IPS-NIHi7 (cell line): ENCODE measurements at regions not wholly inside any gene's neighbourhood (a gene's known extent, or its start where the extent isn't known, plus 50 kb on each side); places are given as distances from the start of the nearest gene placed in this dataset.

ENCODE experiments used
- DNase-seq: peaks from one replicate; pipeline ENCODE4 v3.0.0; 2012; ENCODE audit warnings: mixed read lengths; ENCODE audit errors: extremely low spot score

GRCh38 chr6:42512579-42512978 is 51.2 kb upstream of the UBR2 start:
- peak; percentile 21 for DNase-seq

DNA sequence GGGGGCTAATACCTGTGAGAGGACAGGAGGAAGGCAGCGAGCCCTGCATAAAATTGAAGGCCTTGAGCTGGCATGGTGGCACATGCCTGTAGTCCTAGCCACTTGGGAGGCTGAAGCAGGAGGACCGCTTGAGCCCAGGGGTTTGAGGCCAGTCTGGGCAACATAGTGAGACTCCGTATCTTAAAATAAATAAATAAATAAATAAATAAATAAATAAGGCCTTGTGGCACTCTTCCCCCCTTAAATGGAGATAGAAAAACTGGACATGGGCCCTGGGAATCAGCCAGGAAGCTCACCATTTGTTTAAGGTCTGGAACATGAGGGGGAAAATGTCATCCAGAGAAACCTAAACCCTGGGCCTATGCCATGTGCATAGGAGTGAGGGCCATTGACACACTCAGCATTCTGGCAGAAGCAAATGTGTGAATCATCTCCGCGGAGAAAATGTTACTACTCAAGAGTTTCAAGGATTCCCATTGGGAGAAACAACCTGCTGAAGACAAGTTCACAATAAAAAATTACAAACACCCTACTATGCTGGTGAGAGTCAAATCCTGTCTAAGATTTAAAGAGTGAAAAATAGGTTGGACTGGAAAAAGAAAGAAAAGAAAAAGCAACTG is 51.9 kb upstream of the UBR2 start:
- no peak for DNase-seq

DNA sequence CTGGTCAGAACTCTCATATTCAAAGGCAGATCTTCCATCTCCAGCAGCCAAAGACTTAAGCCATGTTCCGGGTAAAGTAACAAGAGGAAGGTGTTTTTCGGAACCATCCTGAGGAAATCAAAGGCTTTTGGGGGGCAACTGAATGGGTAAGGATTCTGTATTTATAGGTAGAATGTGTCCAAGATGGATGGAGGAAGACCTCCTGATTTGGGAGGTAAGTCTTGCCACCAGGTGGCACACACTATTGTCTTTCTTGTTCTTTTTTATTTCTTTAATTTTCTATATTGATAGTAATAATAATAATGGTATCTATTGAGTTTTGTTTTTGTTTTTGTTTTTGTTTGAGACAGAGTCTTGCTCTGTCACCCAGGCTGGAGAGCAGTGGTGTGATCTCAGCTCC is 53.0 kb upstream of the UBR2 start:
- DNase-seq = no peak

DNA sequence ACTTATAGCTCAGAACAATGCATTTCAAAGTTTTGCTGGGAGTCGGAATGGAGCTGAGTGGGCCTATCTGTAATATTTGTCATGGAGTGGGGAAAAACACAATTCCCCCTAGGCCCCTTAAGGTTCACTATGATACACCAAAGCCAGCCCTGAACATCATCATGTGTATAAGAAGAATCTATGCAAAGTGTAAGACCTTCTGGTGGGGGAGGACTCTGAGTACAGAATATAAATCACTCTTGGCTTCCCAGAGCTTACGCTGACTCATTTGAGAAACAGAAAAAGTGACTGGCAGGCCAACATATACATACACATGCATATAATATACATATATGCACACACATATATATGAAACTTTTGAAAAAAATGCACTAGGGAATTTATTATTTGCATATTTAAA is 54.1 kb upstream of the UBR2 start:
- DNase-seq = no peak

DNA sequence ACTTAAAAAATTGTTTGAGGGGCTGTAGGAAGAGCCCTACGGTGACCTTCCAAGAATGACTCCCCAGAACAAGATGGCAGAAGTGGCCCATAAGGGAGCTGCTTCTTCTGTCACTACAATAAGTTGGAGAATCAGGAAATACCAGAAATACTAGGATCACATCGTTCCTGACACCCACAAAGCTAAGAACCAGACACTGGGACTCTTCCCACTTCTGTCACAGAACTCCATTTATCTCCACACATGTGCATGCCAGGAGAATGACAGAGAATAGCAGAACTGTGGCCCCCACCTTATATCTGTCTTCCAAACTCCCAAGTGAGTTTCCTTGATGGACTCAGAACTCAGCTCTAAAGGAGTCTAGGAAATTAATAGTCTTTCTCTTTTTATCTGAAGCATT is 54.6 kb upstream of the UBR2 start:
- DNase-seq = no peak

DNA sequence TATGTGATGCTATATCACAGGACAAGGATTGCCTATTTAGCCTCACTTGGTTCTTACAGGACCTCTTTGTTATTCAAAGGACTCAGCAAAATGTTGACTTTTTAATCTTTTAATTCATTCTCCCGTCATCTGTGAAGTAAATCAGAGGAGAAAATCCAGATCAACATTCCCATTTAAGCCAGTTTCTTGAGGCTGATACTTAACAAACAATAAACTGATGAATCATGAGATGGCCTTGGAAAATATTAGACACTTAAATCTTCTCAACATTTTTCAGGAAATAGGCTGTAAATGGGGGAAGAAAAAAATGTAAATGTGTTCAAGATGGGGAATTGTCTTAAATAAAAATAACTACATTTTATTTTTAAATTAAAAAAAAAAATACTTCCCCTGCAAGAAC is 55.9 kb upstream of the UBR2 start:
- DNase-seq = no peak

DNA sequence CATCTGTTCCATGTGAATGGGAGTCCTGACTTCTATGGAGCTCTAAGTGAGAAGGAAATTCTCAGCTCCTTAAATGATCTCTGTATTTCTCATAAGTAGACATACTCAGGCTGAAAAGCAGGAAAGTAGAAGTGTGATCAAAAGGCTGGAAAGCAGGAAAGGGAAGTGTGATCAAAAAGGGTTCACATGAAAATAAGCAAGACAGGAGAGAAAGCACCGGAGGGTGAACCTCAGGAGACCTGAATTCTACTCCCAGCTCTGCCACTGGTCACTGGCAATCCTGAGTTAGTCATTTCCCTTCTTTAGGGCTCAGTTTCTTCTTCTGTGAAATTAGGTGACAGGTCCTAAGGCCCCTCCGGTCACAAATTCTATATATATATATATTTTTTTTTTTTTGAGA is 55.5 kb upstream of the TRERF1 start:
- no peak for DNase-seq

DNA sequence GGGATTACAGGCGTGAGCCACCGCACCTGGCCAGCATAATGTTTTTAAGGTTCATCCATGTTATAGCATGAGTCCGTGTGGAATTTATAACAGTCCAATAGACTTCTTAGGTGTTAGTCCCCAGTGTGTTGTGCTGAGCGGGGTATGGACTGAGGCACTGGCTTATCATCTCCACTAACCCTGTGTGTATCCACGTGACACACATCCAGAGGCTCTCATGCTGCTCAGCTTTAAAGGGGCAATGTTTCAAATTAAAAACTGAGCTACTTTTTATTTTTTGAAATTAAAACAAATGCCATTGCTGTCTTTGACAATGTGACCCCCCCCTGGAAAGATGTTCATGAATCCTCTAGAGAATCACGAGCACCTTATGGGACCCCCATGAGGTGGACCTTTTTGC is 54.3 kb upstream of the TRERF1 start:
- DNase-seq = no peak

- DNase-seq = no peak
These were observed 53.6 kb upstream of the TRERF1 start for GRCh38 chr6:42505385-42505718.

DNA sequence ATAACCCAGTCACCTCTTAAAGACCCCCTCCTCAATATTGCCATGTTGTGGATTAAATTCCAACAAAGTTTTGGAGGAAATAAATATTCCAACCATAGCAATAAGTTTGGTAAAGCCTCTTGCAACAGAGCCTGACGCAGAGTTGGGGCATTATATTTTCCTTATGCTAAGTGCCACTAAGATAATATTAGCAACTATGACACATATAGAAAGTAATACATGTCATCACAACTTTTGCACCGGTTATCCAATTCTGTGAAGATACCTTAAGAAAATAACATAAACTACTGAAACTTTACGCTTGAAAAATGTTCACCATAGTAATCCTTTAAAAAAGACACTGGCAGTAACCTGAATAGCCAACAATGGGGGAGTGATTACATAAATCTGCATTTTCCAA is 52.2 kb upstream of the TRERF1 start:
- no peak for DNase-seq

GRCh38 chr6:42502990-42503389 is 51.3 kb upstream of the TRERF1 start:
- no peak for DNase-seq

GRCh38 chr6:42502127-42502526 is 50.4 kb upstream of the TRERF1 start:
- DNase-seq = no peak
